Panc1 (cell line): ENCODE measurements at regions not wholly inside any gene's neighbourhood (a gene's known extent, or its start where the extent isn't known, plus 50 kb on each side); places are given as distances from the start of the nearest gene placed in this dataset.

Source experiments
- ATAC-seq: fragments of 200-7000 bp; cut with Tn5 transposase; 2 replicates; pipeline ENCODE4 v1.9.1; 2020; ENCODE audit warnings: mild to moderate bottlenecking, moderate library complexity
- BruUV-seq: library from RNA; stranded (reverse); fragments of 400-500 nt; replicated peaks from 2 replicates; lab custom pipeline; 2021; lab: Mats Ljungman, UMichigan
- CTCF ChIA-PET: fragments of 300-600 bp; sonication (Branson Sonifier 250); formaldehyde crosslinking; loops from one replicate; lab custom pipeline; 2022; ENCODE audit warnings: antibody characterized with exemption; lab: Charles Lee
- POLR2A ChIA-PET: fragments of 300-600 bp; sonication (Branson Sonifier 250); formaldehyde crosslinking; loops from one replicate; lab custom pipeline; 2022; ENCODE audit warnings: antibody characterized with exemption; lab: Charles Lee
- DNase-seq: peaks from one replicate; pipeline ENCODE4 v3.0.0-alpha.2; 2010; ENCODE audit warnings: low read depth, low spot score
- H3K27ac ChIP-seq: 2 replicates; pipeline ENCODE4 v1.5.1; 2011; ENCODE audit warnings: mild to moderate bottlenecking, low read length, inconsistent platforms
- H3K27me3 ChIP-seq: fragments of 200-500 bp; sonication (Bioruptor generic); 2 replicates; pipeline ENCODE4 v1.6.0; 2014; ENCODE audit warnings: low read length, inconsistent platforms; ENCODE audit not compliant: control insufficient read depth, insufficient read depth
- H3K36me3 ChIP-seq: fragments of 200-500 bp; sonication (Bioruptor generic); 2 replicates; pipeline ENCODE4 v1.5.1; 2014; ENCODE audit warnings: inconsistent platforms, mild to moderate bottlenecking, low read length, moderate library complexity; ENCODE audit not compliant: control insufficient read depth, insufficient read depth
- H3K4me1 ChIP-seq: 2 replicates; pipeline ENCODE4 v1.5.1; 2011; ENCODE audit warnings: inconsistent platforms, mild to moderate bottlenecking, low read length, moderate library complexity; ENCODE audit not compliant: control insufficient read depth, insufficient read depth
- H3K4me3 ChIP-seq, 2 experiments: 2 replicates each; pipeline ENCODE4 v1.5.1; 2011 to 2012; ENCODE audit warnings: low read depth in 2 of 2, low read length in 2 of 2, mild to moderate bottlenecking in 2 of 2, inconsistent platforms in 1 of 2, moderate library complexity in 1 of 2
- H3K9me3 ChIP-seq: fragments of 200-500 bp; sonication (Bioruptor generic); 2 replicates; pipeline ENCODE4 v1.5.1; 2014; ENCODE audit warnings: low read depth, mild to moderate bottlenecking, inconsistent platforms, low read length, moderate library complexity; ENCODE audit not compliant: control insufficient read depth, insufficient read depth
- CTCF ChIP-seq: fragments of 450-650 bp; IDR thresholded peaks from 2 replicates; pipeline ENCODE4 v1.5.1; 2017; ENCODE audit warnings: mild to moderate bottlenecking
- POLR2AphosphoS5 ChIP-seq: IDR thresholded peaks from 2 replicates; pipeline ENCODE4 v1.6.1; 2012; ENCODE audit warnings: mild to moderate bottlenecking, low read depth, low read length, moderate library complexity
- REST ChIP-seq, 2 experiments: IDR thresholded peaks; 2 replicates each; pipeline ENCODE4 v1.6.1; 2011 to 2012; ENCODE audit warnings: low read depth in 2 of 2, control low read depth in 1 of 2, low read length in 1 of 2, mild to moderate bottlenecking in 1 of 2, moderate library complexity in 1 of 2; ENCODE audit not compliant: insufficient read depth in 1 of 2
- SIN3A ChIP-seq: IDR thresholded peaks from 2 replicates; pipeline ENCODE4 v1.6.1; 2012; ENCODE audit warnings: low read depth, mild to moderate bottlenecking, low read length, moderate library complexity, borderline replicate concordance; ENCODE audit not compliant: insufficient read depth
- TCF7L2 ChIP-seq: IDR thresholded peaks from 2 replicates; pipeline ENCODE4 v1.6.1; 2011; ENCODE audit warnings: mild to moderate bottlenecking, low read depth, low read length, inconsistent platforms
- in situ Hi-C: cut with HindIII; loops from 2 replicates; pipeline ENCODE4 v1.10.0; 2016; ENCODE audit warnings: low sequenced_read_pairs, low pct_unique_long_range_greater_than_20kb
- intact Hi-C: fragments of 100-400 bp; cut with micrococcal nuclease; formaldehyde crosslinking; loops from one replicate; pipeline ENCODE4 v1.10.0; 2022; ENCODE audit not compliant: unreplicated experiment

GRCh38 chr2:52135235-52135634 lies 1103.3 kb upstream of the NRXN1 start:
- no peaks in the 10 kb centered on the region for H3K36me3 ChIP-seq
- TF ChIP-seq SIN3A (no peak), POLR2AphosphoS5 (no peak), REST (IDR thresholded peaks at IDR 0.05; ENCODE audit: insufficient read depth in 1 of 2, low read depth in 2 of 2, low read length in 1 of 2) (no peak), CTCF (no peak), TCF7L2 (no peak)
- ChIA-PET CTCF (no interaction called here), POLR2A (no interaction called here)
- ATAC-seq (no peak), DNase-seq (no peak)
- intact Hi-C loops = no loop called here
- no peaks in the 10 kb centered on the region for H3K27me3 ChIP-seq
- no peak overlapping the region for H3K4me3 ChIP-seq
- no peaks in the 10 kb centered on the region for H3K9me3 ChIP-seq
- BruUV-seq = no TSS peak
- in situ Hi-C loops = no loop called here
- H3K27ac ChIP-seq = no peak overlapping the region
- H3K4me1 ChIP-seq = no peaks in the 10 kb centered on the region

GRCh38 chr2:52128081-52128480 lies 1096.1 kb upstream of the NRXN1 start:
- Histone ChIP-seq H3K9me3 (no peaks in the 10 kb centered on the region), H3K4me1 (no peaks in the 10 kb centered on the region), H3K36me3 (no peaks in the 10 kb centered on the region), H3K27ac (no peak overlapping the region), H3K27me3 (no peaks in the 10 kb centered on the region), H3K4me3 (no peak overlapping the region)
- POLR2A ChIA-PET = no interaction called here
- CTCF ChIA-PET = no interaction called here
- no TSS peak for BruUV-seq
- no peak for ATAC-seq
- DNase-seq = no peak
- in situ Hi-C loops (no loop called here), intact Hi-C loops (no loop called here)
- no peak for TF ChIP-seq REST (IDR thresholded peaks at IDR 0.05; ENCODE audit: insufficient read depth in 1 of 2, low read depth in 2 of 2, low read length in 1 of 2)
- TF ChIP-seq CTCF = no peak
- TF ChIP-seq TCF7L2 = no peak
- no peak for TF ChIP-seq SIN3A
- no peak for TF ChIP-seq POLR2AphosphoS5
